ENCODE measurements at regions not wholly inside any gene's neighbourhood (a gene's known extent, or its start where the extent isn't known, plus 50 kb on each side); places are given as distances from the start of the nearest gene placed in this dataset.

GRCh38 chr2:167764772-167765341, 482.5 kb downstream of the STK39 start:
- WGBS (ENCODE audit: insufficient coverage): 100% methylated on average over 2 of the region's 9 CpGs
- DNase-seq (ENCODE audit: low read depth in 4 of 6, low spot score in 6 of 6): no peak
- no peaks in the 10 kb centered on the region for H3K36me3 ChIP-seq (ENCODE audit: control insufficient read depth, insufficient read depth, low read length)
- no peaks in the 10 kb centered on the region for H3K9me3 ChIP-seq (ENCODE audit: control insufficient read depth, insufficient read depth, low read length)
- H3K4me1 ChIP-seq (ENCODE audit: control insufficient read depth, insufficient read depth, low read length): no peaks in the 10 kb centered on the region
- no peaks in the 10 kb centered on the region for H3K27me3 ChIP-seq (ENCODE audit: control insufficient read depth, insufficient read depth, low read length)
- H3K4me3 ChIP-seq (ENCODE audit: low read depth, low read length): no peak overlapping the region
- H3K27ac ChIP-seq (ENCODE audit: low read depth, low read length): no peak overlapping the region

GRCh38 chr2:167761465-167762136, 485.8 kb downstream of the STK39 start:
- WGBS (ENCODE audit: insufficient coverage): no CpG with 5 or more reads among the region's 3 CpGs
- no peak overlapping the region for H3K27ac ChIP-seq (ENCODE audit: low read depth, low read length)
- H3K4me1 ChIP-seq (ENCODE audit: control insufficient read depth, insufficient read depth, low read length): no peaks in the 10 kb centered on the region
- no peaks in the 10 kb centered on the region for H3K9me3 ChIP-seq (ENCODE audit: control insufficient read depth, insufficient read depth, low read length)
- H3K27me3 ChIP-seq (ENCODE audit: control insufficient read depth, insufficient read depth, low read length): no peaks in the 10 kb centered on the region
- no peak overlapping the region for H3K4me3 ChIP-seq (ENCODE audit: low read depth, low read length)
- no peak for DNase-seq (ENCODE audit: low read depth in 4 of 6, low spot score in 6 of 6)
- H3K36me3 ChIP-seq (ENCODE audit: control insufficient read depth, insufficient read depth, low read length): no peaks in the 10 kb centered on the region

- 100% methylated on average over 3 of the region's 3 CpGs for WGBS (ENCODE audit: insufficient coverage)
- DNase-seq (ENCODE audit: low read depth in 4 of 6, low spot score in 6 of 6): no peak
Measured at GRCh38 chr2:167759531-167759930, 487.9 kb downstream of the STK39 start.

GRCh38 chr2:167758292-167758691, 489.1 kb downstream of the STK39 start:
- Histone ChIP-seq H3K27me3 (ENCODE audit: control insufficient read depth, insufficient read depth, low read length) (no peaks in the 10 kb centered on the region), H3K9me3 (ENCODE audit: control insufficient read depth, insufficient read depth, low read length) (no peaks in the 10 kb centered on the region), H3K36me3 (ENCODE audit: control insufficient read depth, insufficient read depth, low read length) (no peaks in the 10 kb centered on the region), H3K4me1 (ENCODE audit: control insufficient read depth, insufficient read depth, low read length) (no peaks in the 10 kb centered on the region), H3K27ac (ENCODE audit: low read depth, low read length) (no peak overlapping the region), H3K4me3 (ENCODE audit: low read depth, low read length) (no peak overlapping the region)
- 82% methylated on average over 3 of the region's 6 CpGs for WGBS (ENCODE audit: insufficient coverage)
- DNase-seq (ENCODE audit: low read depth in 4 of 6, low spot score in 6 of 6): no peak

More at GRCh38 chr2:167759531-167759930, 487.9 kb downstream of the STK39 start:
- Histone ChIP-seq H3K27ac (ENCODE audit: low read depth, low read length) (no peak overlapping the region), H3K4me1 (ENCODE audit: control insufficient read depth, insufficient read depth, low read length) (no peaks in the 10 kb centered on the region), H3K36me3 (ENCODE audit: control insufficient read depth, insufficient read depth, low read length) (no peaks in the 10 kb centered on the region), H3K9me3 (ENCODE audit: control insufficient read depth, insufficient read depth, low read length) (no peaks in the 10 kb centered on the region), H3K27me3 (ENCODE audit: control insufficient read depth, insufficient read depth, low read length) (no peaks in the 10 kb centered on the region), H3K4me3 (ENCODE audit: low read depth, low read length) (no peak overlapping the region)

- DNase-seq (ENCODE audit: low read depth in 4 of 6, low spot score in 6 of 6): peak in 2 of 6 donors; percentile 21 to 48
- Histone ChIP-seq H3K27me3 (ENCODE audit: control insufficient read depth, insufficient read depth, low read length) (no peaks in the 10 kb centered on the region), H3K9me3 (ENCODE audit: control insufficient read depth, insufficient read depth, low read length) (no peaks in the 10 kb centered on the region), H3K4me3 (ENCODE audit: low read depth, low read length) (peak overlapping the region; percentile 13), H3K4me1 (ENCODE audit: control insufficient read depth, insufficient read depth, low read length) (no peaks in the 10 kb centered on the region), H3K36me3 (ENCODE audit: control insufficient read depth, insufficient read depth, low read length) (no peaks in the 10 kb centered on the region), H3K27ac (ENCODE audit: low read depth, low read length) (no peak overlapping the region)
- 33% methylated on average over 3 of the region's 9 CpGs for whole genome bisulfite sequencing (ENCODE audit: insufficient coverage)
Measured at GRCh38 chr2:167756446-167756845, 490.9 kb downstream of the STK39 start.

GRCh38 chr2:167753142-167753541, 494.3 kb downstream of the STK39 start:
- Histone ChIP-seq H3K36me3 (ENCODE audit: control insufficient read depth, insufficient read depth, low read length) (no peaks in the 10 kb centered on the region), H3K9me3 (ENCODE audit: control insufficient read depth, insufficient read depth, low read length) (no peaks in the 10 kb centered on the region), H3K4me3 (ENCODE audit: low read depth, low read length) (no peak overlapping the region), H3K27me3 (ENCODE audit: control insufficient read depth, insufficient read depth, low read length) (no peaks in the 10 kb centered on the region), H3K27ac (ENCODE audit: low read depth, low read length) (no peak overlapping the region), H3K4me1 (ENCODE audit: control insufficient read depth, insufficient read depth, low read length) (no peaks in the 10 kb centered on the region)
- 100% methylated on average over 3 of the region's 3 CpGs for WGBS (ENCODE audit: insufficient coverage)
- no peak for DNase-seq (ENCODE audit: low read depth in 4 of 6, low spot score in 6 of 6)

GRCh38 chr2:167752734-167753133, 494.7 kb downstream of the STK39 start:
- no peak overlapping the region for H3K27ac ChIP-seq (ENCODE audit: low read depth, low read length)
- no peaks in the 10 kb centered on the region for H3K36me3 ChIP-seq (ENCODE audit: control insufficient read depth, insufficient read depth, low read length)
- H3K9me3 ChIP-seq (ENCODE audit: control insufficient read depth, insufficient read depth, low read length): no peaks in the 10 kb centered on the region
- H3K4me1 ChIP-seq (ENCODE audit: control insufficient read depth, insufficient read depth, low read length): no peaks in the 10 kb centered on the region
- WGBS (ENCODE audit: insufficient coverage): 86% methylated on average over 1 of the region's 1 CpG
- H3K27me3 ChIP-seq (ENCODE audit: control insufficient read depth, insufficient read depth, low read length): no peaks in the 10 kb centered on the region
- DNase-seq (ENCODE audit: low read depth in 4 of 6, low spot score in 6 of 6): no peak
- H3K4me3 ChIP-seq (ENCODE audit: low read depth, low read length): no peak overlapping the region

- peak in 1 of 6 donors; percentile 17 for DNase-seq (ENCODE audit: low read depth in 4 of 6, low spot score in 6 of 6)
- WGBS (ENCODE audit: insufficient coverage): no CpG with 5 or more reads among the region's 3 CpGs
- Histone ChIP-seq H3K27me3 (ENCODE audit: control insufficient read depth, insufficient read depth, low read length) (no peaks in the 10 kb centered on the region), H3K36me3 (ENCODE audit: control insufficient read depth, insufficient read depth, low read length) (no peaks in the 10 kb centered on the region), H3K9me3 (ENCODE audit: control insufficient read depth, insufficient read depth, low read length) (no peaks in the 10 kb centered on the region), H3K27ac (ENCODE audit: low read depth, low read length) (no peak overlapping the region), H3K4me1 (ENCODE audit: control insufficient read depth, insufficient read depth, low read length) (no peaks in the 10 kb centered on the region), H3K4me3 (ENCODE audit: low read depth, low read length) (no peak overlapping the region)
Measured at GRCh38 chr2:167750675-167751074, 496.7 kb downstream of the STK39 start.

- no CpG with 5 or more reads among the region's 1 CpG for WGBS (ENCODE audit: insufficient coverage)
- no peak overlapping the region for H3K4me3 ChIP-seq (ENCODE audit: low read depth, low read length)
- no peaks in the 10 kb centered on the region for H3K9me3 ChIP-seq (ENCODE audit: control insufficient read depth, insufficient read depth, low read length)
- H3K4me1 ChIP-seq (ENCODE audit: control insufficient read depth, insufficient read depth, low read length): no peaks in the 10 kb centered on the region
- no peaks in the 10 kb centered on the region for H3K27me3 ChIP-seq (ENCODE audit: control insufficient read depth, insufficient read depth, low read length)
- H3K36me3 ChIP-seq (ENCODE audit: control insufficient read depth, insufficient read depth, low read length): no peaks in the 10 kb centered on the region
- no peak for DNase-seq (ENCODE audit: low read depth in 4 of 6, low spot score in 6 of 6)
- no peak overlapping the region for H3K27ac ChIP-seq (ENCODE audit: low read depth, low read length)
Measured at GRCh38 chr2:167749660-167750059, 497.7 kb downstream of the STK39 start.

- H3K9me3 ChIP-seq (ENCODE audit: control insufficient read depth, insufficient read depth, low read length): no peaks in the 10 kb centered on the region
- WGBS (ENCODE audit: insufficient coverage): 97% methylated on average over 2 of the region's 3 CpGs
- no peak for DNase-seq (ENCODE audit: low read depth in 4 of 6, low spot score in 6 of 6)
Measured at GRCh38 chr2:167749016-167749415, 498.4 kb downstream of the STK39 start.

More at GRCh38 chr2:167749016-167749415, 498.4 kb downstream of the STK39 start:
- H3K27me3 ChIP-seq (ENCODE audit: control insufficient read depth, insufficient read depth, low read length): no peaks in the 10 kb centered on the region
- H3K36me3 ChIP-seq (ENCODE audit: control insufficient read depth, insufficient read depth, low read length): no peaks in the 10 kb centered on the region
- no peaks in the 10 kb centered on the region for H3K4me1 ChIP-seq (ENCODE audit: control insufficient read depth, insufficient read depth, low read length)
- H3K27ac ChIP-seq (ENCODE audit: low read depth, low read length): no peak overlapping the region
- H3K4me3 ChIP-seq (ENCODE audit: low read depth, low read length): no peak overlapping the region

Measured in spinal cord (tissue), 9 donors.